Ovary (tissue), 7 donors: ENCODE measurements at regions not wholly inside any gene's neighbourhood (a gene's known extent, or its start where the extent isn't known, plus 50 kb on each side); places are given as distances from the start of the nearest gene placed in this dataset.
"Not testable (repeated sequence)": the region's sequence is repeated elsewhere in the genome, so short reads cannot be mapped to it uniquely, and the experiment has no call there.

Experiments used
- DNase-seq, 5 donors: peaks; one replicate each; pipeline ENCODE4 v3.0.0-alpha.2; 2019 to 2020
- H3K27ac ChIP-seq, 2 donors: fragments of 200-600 bp; one replicate each; pipeline versions ENCODE4 v1.5.1 to v1.8.0; 2019 to 2022
- H3K27me3 ChIP-seq: fragments of 200-600 bp; one replicate; pipeline ENCODE4 v1.8.0; 2022
- H3K36me3 ChIP-seq: fragments of 200-600 bp; sonication (generic); one replicate; pipeline ENCODE4 v1.5.1; 2019
- H3K4me1 ChIP-seq: one replicate; pipeline ENCODE4 v1.8.1; 2013; ENCODE audit warnings: mild to moderate bottlenecking, moderate library complexity; ENCODE audit not compliant: insufficient read depth
- H3K4me3 ChIP-seq: fragments of 200-600 bp; sonication (generic); one replicate; pipeline ENCODE4 v1.5.1; 2017
- H3K9me3 ChIP-seq, 2 donors: fragments of 200-600 bp in 1 of 2; sonication (generic) in 1 of 2; one replicate each; pipeline versions ENCODE4 v1.5.1 to v1.8.1; 2013 to 2019; ENCODE audit warnings: mild to moderate bottlenecking in 1 of 2, moderate library complexity in 1 of 2
- EP300 ChIP-seq: sonication (generic); formaldehyde crosslinking; IDR thresholded peaks from one replicate; pipeline ENCODE4 v1.6.1; 2017; ENCODE audit warnings: antibody characterized with exemption
- POLR2A ChIP-seq: fragments of 450-650 bp; IDR thresholded peaks from one replicate; pipeline ENCODE4 v1.6.1; 2017; ENCODE audit warnings: antibody characterized with exemption, mild to moderate bottlenecking, moderate library complexity
- WGBS, 3 donors: extraction: QIAGEN DNeasy Blood & Tissue Kit in 1 of 3; methylation state at CpG; one replicate each; pipeline versions ENCODE4 v1.1.5 to v1.1.7; 2013 to 2017; 5-methylcytosine and 5-hydroxymethylcytosine counted together
- intact Hi-C, 4 donors: fragments of 100-400 bp; cut with DNase I; formaldehyde crosslinking; loops; one replicate each; pipeline versions ENCODE4 v1.11.0 to v1.15.1; 2022 to 2023
- TF ChIP-seq, protein P1 (sequence below), 3 donors: fragments of 450-650 bp in 2 of 3; fragments of 200-600 bp in 1 of 3; IDR thresholded peaks; one replicate each; pipeline versions ENCODE4 v1.5.1 to v1.8.0; 2016 to 2022; ENCODE audit warnings: antibody characterized with exemption in 3 of 3, mild to moderate bottlenecking in 1 of 3
- donor health status: DM: no; HTN: no; CAD: no; lungs with moderate emphysema.
- donor health status: DM: no; HTN: no; CAD: no.
- donor health status: Bipolar disorder and iron deficiency.
- donor health status: DM: no; HTN: no; CAD: no.
- donor health status: DM: yes; HTN: yes; CAD: no.

DNA sequence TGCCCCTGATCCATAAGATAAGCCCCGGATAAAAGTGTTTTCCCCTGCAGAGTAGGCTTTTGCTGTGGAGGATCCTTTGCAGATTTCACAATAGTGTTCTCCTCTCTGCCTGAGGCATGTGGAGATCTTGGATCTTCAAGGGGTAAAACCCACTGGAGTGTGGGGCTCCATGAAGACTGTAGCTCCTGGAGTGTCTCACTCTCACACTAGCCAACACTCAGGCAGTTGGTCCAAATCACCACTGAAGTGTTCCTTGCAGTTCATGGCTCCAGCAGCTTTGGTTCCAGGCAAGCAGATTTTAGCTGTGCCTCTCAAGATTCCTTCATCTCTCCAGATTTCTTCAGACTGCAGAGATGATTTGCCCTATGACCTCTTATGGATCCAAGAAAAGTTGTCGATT, 665.3 kb downstream of the TNS3 start:
- DNase-seq = no peak
- WGBS, 3 donors = 68 to 76% (median 73%) methylated on average over 2 of the region's 2 CpGs
- H3K4me1 ChIP-seq = no peaks in the 10 kb centered on the region
- H3K9me3 ChIP-seq = no peaks in the 10 kb centered on the region
- TF ChIP-seq POLR2A (no peak), EP300 (no peak)
- TF ChIP-seq, protein P1, sequence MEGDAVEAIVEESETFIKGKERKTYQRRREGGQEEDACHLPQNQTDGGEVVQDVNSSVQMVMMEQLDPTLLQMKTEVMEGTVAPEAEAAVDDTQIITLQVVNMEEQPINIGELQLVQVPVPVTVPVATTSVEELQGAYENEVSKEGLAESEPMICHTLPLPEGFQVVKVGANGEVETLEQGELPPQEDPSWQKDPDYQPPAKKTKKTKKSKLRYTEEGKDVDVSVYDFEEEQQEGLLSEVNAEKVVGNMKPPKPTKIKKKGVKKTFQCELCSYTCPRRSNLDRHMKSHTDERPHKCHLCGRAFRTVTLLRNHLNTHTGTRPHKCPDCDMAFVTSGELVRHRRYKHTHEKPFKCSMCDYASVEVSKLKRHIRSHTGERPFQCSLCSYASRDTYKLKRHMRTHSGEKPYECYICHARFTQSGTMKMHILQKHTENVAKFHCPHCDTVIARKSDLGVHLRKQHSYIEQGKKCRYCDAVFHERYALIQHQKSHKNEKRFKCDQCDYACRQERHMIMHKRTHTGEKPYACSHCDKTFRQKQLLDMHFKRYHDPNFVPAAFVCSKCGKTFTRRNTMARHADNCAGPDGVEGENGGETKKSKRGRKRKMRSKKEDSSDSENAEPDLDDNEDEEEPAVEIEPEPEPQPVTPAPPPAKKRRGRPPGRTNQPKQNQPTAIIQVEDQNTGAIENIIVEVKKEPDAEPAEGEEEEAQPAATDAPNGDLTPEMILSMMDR (IDR thresholded peaks at IDR 0.05) = no peak
- intact Hi-C loops = no loop called here
- H3K4me3 ChIP-seq = no peak overlapping the region
- H3K27ac ChIP-seq = no peak overlapping the region
- no peaks in the 10 kb centered on the region for H3K36me3 ChIP-seq
- no peaks in the 10 kb centered on the region for H3K27me3 ChIP-seq

DNA sequence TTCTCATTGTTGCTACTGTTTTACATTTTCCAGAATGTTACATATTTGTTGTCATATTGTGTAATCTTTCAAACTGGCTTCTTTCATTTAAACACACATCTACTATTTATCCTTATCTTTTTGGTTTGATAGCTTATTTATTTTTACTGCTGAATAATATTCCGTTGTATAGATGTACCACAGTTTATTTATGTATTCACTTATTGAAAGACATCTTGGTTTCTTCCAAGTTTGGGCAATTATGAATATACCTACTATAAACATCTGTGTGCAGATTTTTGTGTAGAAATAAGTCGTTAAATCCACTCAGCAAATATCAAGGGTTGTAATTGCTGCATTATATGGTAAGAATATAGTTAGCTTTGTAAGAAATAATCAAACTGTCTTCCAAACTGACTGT, 669.2 kb downstream of the TNS3 start:
- no peak for DNase-seq
- H3K9me3 ChIP-seq = no peaks in the 10 kb centered on the region
- H3K4me1 ChIP-seq = no peaks in the 10 kb centered on the region
- no peak overlapping the region for H3K27ac ChIP-seq
- H3K36me3 ChIP-seq = no peaks in the 10 kb centered on the region
- no peak overlapping the region for H3K4me3 ChIP-seq
- 62 to 83% (median 72%) methylated on average over 2 of the region's 2 CpGs for WGBS, 3 donors
- TF ChIP-seq POLR2A (no peak), EP300 (no peak)
- TF ChIP-seq, protein P1 (IDR thresholded peaks at IDR 0.05) = no peak
- intact Hi-C loops = no loop called here
- no peaks in the 10 kb centered on the region for H3K27me3 ChIP-seq

- intact Hi-C loops = no loop called here
- no peaks in the 10 kb centered on the region for H3K36me3 ChIP-seq
- H3K9me3 ChIP-seq = no peaks in the 10 kb centered on the region
- TF ChIP-seq EP300 (no peak), POLR2A (no peak)
- TF ChIP-seq, protein P1 (IDR thresholded peaks at IDR 0.05) = no peak
- no peak overlapping the region for H3K27ac ChIP-seq
- DNase-seq = no peak
- H3K27me3 ChIP-seq = no peaks in the 10 kb centered on the region
- no peak overlapping the region for H3K4me3 ChIP-seq
- 55 to 70% (median 69%) methylated on average over 7 of the region's 7 CpGs for WGBS, 3 donors
- H3K4me1 ChIP-seq = no peaks in the 10 kb centered on the region
These were observed 672.3 kb downstream of the TNS3 start for GRCh38 chr7:46909601-46910051.

GRCh38 chr7:46908770-46909169, 673.1 kb downstream of the TNS3 start:
- TF ChIP-seq, protein P1 (IDR thresholded peaks at IDR 0.05) = no peak
- TF ChIP-seq EP300 = no peak
- TF ChIP-seq POLR2A = no peak
- Histone ChIP-seq H3K4me1 (no peaks in the 10 kb centered on the region), H3K9me3 (no peaks in the 10 kb centered on the region), H3K27me3 (no peaks in the 10 kb centered on the region), H3K27ac (no peak overlapping the region), H3K4me3 (no peak overlapping the region), H3K36me3 (no peaks in the 10 kb centered on the region)
- WGBS, 3 donors = 12 to 17% (median 16%) methylated on average over 1 of the region's 1 CpG
- DNase-seq = no peak
- intact Hi-C loops = no loop called here

- intact Hi-C loops, DNase-seq, H3K4me3 ChIP-seq, H3K4me1 ChIP-seq, H3K27ac ChIP-seq, H3K9me3 ChIP-seq, H3K36me3 ChIP-seq, H3K27me3 ChIP-seq: not testable (repeated sequence)
- 94 to 100% (median 97%) methylated on average over 1 of the region's 1 CpG for WGBS, 3 donors
These were observed 677.4 kb downstream of the TNS3 start for GRCh38 chr7:46904523-46904922.
